HL-60/S4 treated with phorbol 12-myristate 13-acetate at 8.2 ng/mL for 4 days and 3 days (cell line): ENCODE measurements at regions not wholly inside any gene's neighbourhood (a gene's known extent, or its start where the extent isn't known, plus 50 kb on each side); places are given as distances from the start of the nearest gene placed in this dataset.

ENCODE experiments used
- in situ Hi-C: fragments of 300-500 bp; cut with MboI; formaldehyde crosslinking; loops from 2 replicates; pipeline ENCODE4 v1.15.0; 2022; ENCODE audit warnings: low sequenced_read_pairs

DNA sequence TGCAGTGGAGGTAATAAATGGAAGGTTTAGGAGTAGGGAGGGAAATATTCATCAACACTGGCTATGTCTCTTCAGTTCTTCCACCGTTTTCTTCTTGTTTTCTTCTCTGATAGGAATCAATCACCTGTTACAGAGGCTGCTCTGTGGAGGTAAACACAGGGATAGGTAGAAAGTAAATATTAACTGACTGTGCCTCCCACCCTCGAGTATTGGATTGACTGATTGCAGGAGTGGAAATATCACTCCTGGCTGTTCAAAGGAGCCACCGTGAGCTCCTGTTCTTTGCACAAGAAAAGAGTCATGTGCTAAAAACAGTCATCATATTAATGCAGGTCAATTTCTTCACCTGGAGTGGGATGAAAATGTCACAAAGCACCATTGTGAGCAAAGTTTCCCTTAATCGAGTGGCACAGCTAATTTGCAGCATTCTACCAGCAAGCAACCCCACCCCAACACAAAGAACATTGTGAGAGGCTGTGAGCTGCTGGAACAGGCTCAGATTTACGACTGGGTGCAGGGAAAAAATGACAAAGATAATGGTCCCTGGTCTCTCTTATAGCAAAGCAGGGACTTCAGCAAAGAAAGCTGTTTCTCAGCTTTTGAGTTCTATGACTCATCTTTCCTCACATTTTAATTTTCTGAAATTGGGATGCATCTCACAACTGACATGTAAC lies 113.7 kb upstream of the TSPAN5 start:
- in situ Hi-C loops = no loop called here

DNA sequence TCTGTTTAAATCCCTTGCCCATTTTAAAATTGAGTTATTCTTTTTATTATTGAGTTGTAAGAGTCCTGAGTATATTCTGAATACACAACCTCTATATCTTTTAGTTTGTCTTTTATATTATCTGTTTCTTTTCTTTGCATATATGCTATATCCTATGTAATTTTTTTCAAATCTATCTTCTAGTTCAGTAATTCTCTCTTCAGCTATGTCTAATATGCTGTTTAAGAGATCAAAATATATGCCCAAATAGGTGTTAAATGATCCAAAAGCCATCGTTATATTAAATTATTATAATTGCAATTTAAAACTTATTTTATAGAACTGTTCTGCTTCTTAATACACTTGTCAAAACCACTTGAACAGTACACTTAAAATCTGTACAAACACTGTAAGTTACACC lies 107.4 kb upstream of the TSPAN5 start:
- in situ Hi-C loops = no loop called here

GRCh38 chr4:98758182-98758581 lies 99.8 kb upstream of the TSPAN5 start:
- in situ Hi-C loops = no loop called here

DNA sequence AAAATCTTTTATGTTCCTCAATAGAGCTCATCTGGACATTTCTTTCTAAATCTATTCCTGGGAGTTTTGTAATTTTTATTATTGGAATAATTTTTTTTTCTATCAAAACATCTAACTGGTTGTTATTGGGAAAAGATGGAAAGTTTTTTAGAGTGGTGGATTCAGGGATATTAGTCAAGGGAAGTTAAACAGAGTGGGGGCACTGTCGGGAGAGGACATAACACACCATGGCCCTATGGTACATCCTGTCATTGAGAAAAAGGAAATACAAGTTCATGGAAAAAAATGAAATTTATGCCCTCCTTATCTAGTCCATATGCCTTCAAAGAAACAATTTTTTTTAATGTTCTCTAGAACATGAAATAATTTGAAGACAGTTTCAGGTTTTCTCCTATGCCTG lies 96.3 kb upstream of the TSPAN5 start:
- in situ Hi-C loops = no loop called here

GRCh38 chr4:98749206-98749605 lies 90.8 kb upstream of the TSPAN5 start:
- in situ Hi-C loops = loop anchor here (25.0 kb wide), 1 partner anchor 313 kb away; no protein-coding TSS in a partner anchor

GRCh38 chr4:98748609-98749008 lies 90.2 kb upstream of the TSPAN5 start:
- in situ Hi-C loops = loop anchor here (25.0 kb wide), 1 partner anchor 314 kb away; no protein-coding TSS in a partner anchor

DNA sequence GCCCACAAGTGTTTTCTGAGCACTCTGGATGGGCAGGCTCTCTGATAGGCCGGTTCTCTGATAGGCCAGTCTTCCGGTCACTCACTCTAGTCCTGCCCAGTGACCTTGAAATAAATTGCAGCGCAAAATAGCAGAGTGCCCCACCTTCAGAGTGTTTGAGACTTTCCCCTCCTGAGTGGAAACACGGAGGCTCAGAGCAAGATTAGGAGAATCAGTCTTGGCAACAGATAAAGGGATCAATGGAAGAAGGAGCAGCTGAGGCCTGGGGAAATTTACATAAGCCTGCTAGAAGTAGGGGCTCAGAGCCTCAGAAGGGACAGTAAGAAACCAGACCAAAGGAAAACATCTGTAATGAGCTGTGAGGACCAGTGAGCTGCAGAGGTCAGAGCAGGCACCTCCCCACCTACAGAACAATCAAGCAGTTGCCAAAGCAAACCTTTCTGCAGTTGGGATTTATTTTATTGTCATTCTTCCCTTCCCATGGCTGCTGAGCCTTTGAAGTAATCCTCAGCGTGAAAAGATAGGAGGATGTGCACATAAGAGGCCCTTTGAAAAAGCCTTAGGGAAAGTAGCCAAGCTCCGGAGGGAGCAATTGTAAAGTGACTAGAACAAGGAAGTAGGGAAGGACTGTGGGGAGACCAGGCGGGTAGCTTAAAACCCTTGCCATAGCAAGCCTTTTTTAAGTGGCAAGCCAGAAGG lies 89.1 kb upstream of the TSPAN5 start:
- in situ Hi-C loops = loop anchor here (25.0 kb wide), 1 partner anchor 315 kb away; no protein-coding TSS in a partner anchor

GRCh38 chr4:98746936-98747335 lies 88.5 kb upstream of the TSPAN5 start:
- in situ Hi-C loops = loop anchor here (25.0 kb wide), 1 partner anchor 315 kb away; no protein-coding TSS in a partner anchor

- in situ Hi-C loops = loop anchor here (25.0 kb wide), 1 partner anchor 316 kb away; no protein-coding TSS in a partner anchor
Measured at GRCh38 chr4:98746530-98746929, 88.1 kb upstream of the TSPAN5 start.

GRCh38 chr4:98745366-98745765 lies 87.0 kb upstream of the TSPAN5 start:
- in situ Hi-C loops = loop anchor here (25.0 kb wide), 1 partner anchor 317 kb away; no protein-coding TSS in a partner anchor

DNA sequence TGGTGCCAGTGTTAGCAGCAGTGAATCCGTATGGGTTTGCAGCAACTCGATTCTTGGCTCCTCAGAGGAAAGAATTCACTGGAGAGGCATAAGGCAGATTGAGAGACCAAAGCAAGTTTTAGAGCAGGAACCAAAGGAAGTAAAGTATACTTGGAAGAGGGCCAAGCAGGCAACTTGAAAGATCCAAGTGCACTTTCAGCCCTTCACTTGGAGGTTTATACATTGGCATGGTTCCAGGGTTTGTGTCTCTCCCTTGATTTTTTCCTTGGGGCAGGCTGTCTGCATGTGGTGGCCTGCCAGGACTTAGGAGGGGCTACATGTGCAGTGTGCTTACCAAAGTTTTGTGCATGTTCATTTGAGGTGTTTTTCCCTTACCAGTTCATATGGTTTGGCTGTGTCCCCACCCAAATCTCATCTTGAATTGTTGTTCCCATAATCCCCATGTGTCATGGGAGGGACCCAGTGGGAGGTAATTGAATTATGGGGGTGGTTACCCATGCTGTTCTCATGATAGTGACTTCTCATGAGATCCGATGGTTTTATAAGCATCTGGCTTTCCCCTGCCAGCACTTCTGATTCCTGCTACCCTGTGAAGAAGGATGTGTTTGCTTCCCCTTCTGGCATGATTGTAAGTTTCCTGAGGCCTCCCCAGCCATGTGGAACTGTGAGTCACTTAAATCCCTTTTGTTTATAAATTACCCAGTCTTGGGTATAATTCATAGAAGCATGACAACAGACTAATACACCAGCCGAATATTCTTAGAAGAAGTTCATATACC lies 86.2 kb upstream of the TSPAN5 start:
- in situ Hi-C loops = loop anchor here (25.0 kb wide), 1 partner anchor 318 kb away; no protein-coding TSS in a partner anchor

GRCh38 chr4:98741952-98742351 lies 83.5 kb upstream of the TSPAN5 start:
- in situ Hi-C loops = loop anchor here (25.0 kb wide), 1 partner anchor 320 kb away; no protein-coding TSS in a partner anchor

GRCh38 chr4:98739751-98740150 lies 81.3 kb upstream of the TSPAN5 start:
- in situ Hi-C loops = loop anchor here (25.0 kb wide), 1 partner anchor 323 kb away; no protein-coding TSS in a partner anchor

- in situ Hi-C loops = loop anchor here (25.0 kb wide), 1 partner anchor 329 kb away; no protein-coding TSS in a partner anchor
Measured at GRCh38 chr4:98733601-98734000, 75.2 kb upstream of the TSPAN5 start.

- in situ Hi-C loops = loop anchor here (25.0 kb wide), 1 partner anchor 333 kb away; no protein-coding TSS in a partner anchor
Measured at GRCh38 chr4:98728871-98729270, 70.5 kb upstream of the TSPAN5 start.

GRCh38 chr4:98728433-98728832 lies 70.0 kb upstream of the TSPAN5 start:
- in situ Hi-C loops = loop anchor here (25.0 kb wide), 1 partner anchor 334 kb away; no protein-coding TSS in a partner anchor

DNA sequence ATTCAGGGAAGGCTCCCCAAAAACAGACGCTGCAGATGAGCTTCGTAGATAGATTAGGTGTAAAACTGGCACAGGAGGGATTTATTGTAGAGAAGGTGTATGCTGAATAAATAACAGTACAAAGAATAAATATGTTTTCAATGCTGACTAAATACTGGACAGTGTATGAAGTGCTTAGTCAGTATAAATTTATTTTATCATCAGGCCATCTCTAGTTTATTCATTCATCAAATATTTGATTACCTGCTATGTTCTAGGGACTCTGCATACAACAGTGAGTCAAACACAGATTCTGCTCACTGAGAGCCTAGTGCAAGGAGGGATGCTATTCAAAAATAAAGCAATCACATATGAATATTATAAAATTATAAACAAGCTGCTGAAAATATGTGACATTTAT lies 63.6 kb upstream of the TSPAN5 start:
- in situ Hi-C loops = no loop called here

- in situ Hi-C loops = no loop called here
Measured at GRCh38 chr4:98720871-98721480, 62.6 kb upstream of the TSPAN5 start.

DNA sequence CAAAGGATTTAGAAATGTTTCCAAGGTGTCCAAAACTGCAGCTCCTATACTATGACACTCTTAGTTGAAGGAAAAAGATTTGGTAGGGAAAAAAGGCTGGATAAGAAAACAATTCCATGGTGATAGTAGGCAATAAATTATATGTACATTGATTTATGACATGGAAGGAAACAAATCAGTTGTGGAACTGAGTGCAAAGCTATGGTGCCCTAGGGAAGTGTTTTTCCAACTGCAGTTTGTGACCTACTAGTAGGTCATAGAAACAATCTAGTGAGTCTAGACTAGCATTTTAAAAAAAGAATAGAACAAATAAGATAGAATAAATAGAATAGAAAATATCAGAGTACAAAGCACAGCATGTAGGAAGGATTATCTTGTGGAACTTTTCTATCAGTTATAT lies 58.4 kb upstream of the TSPAN5 start:
- in situ Hi-C loops = no loop called here

GRCh38 chr4:98712607-98713006 lies 54.2 kb upstream of the TSPAN5 start:
- in situ Hi-C loops = no loop called here
